Spleen (tissue), 7 donors: ENCODE measurements at regions not wholly inside any gene's neighbourhood (a gene's known extent, or its start where the extent isn't known, plus 50 kb on each side); places are given as distances from the start of the nearest gene placed in this dataset.

Experiments used
- CTCF ChIP-seq, 11 experiments: fragments of 200-600 bp in 7 of 11; fragments of 450-650 bp in 4 of 11; sonication (generic) in 4 of 11; IDR thresholded peaks in 8 of 11; conservative IDR thresholded peaks in 3 of 11; 1 replicate in 7 of 11; 2 replicates in 4 of 11; pipeline versions ENCODE4 v1.4.0 to v1.8.0; 2016 to 2021; ENCODE audit warnings: antibody characterized with exemption in 11 of 11, inconsistent platforms in 4 of 11, mild to moderate bottlenecking in 1 of 11
- POLR2A ChIP-seq, 3 donors: fragments of 450-650 bp; IDR thresholded peaks; one replicate each; pipeline ENCODE4 v1.5.1; 2017; ENCODE audit warnings: antibody characterized with exemption in 3 of 3, mild to moderate bottlenecking in 1 of 3
- POLR2AphosphoS5 ChIP-seq, 3 donors: sonication (generic); formaldehyde crosslinking; IDR thresholded peaks; one replicate each; pipeline ENCODE4 v1.5.1; 2017; ENCODE audit warnings: antibody characterized with exemption in 3 of 3
- donor health status: DM: no; HTN: no; CAD: no; lungs with moderate emphysema.
- donor health status: DM: no; HTN: no; CAD: no.
- donor health status: DM: no; HTN: no; CAD: no.

- TF ChIP-seq POLR2A (IDR thresholded peaks at IDR 0.05) (no peak), CTCF (IDR thresholded peaks at IDR 0.05 in 8 of 11, conservative IDR thresholded peaks at IDR 0.05 in 3 of 11) (no peak), POLR2AphosphoS5 (IDR thresholded peaks at IDR 0.05) (peak in 1 of 3 donors; percentile 53)
These were observed 74.7 kb upstream of the SDK2 start for GRCh38 chr17:73718912-73719311.
